GM18519 (cell line): ENCODE measurements at regions not wholly inside any gene's neighbourhood (a gene's known extent, or its start where the extent isn't known, plus 50 kb on each side); places are given as distances from the start of the nearest gene placed in this dataset.
A peak's percentile ranks its signal among the peaks of the same experiment; 100 is the strongest.
"Not testable (repeated sequence)": the region's sequence is repeated elsewhere in the genome, so short reads cannot be mapped to it uniquely, and the experiment has no call there.

Experiments
- ATAC-seq: cut with Tn5 transposase; IDR thresholded peaks from one replicate; pipeline ENCODE4 v1.9.1; 2021; ENCODE audit warnings: mild to moderate bottlenecking, moderate library complexity; ENCODE audit not compliant: unreplicated experiment, low FRiP score

- ATAC-seq: no peak
Observed at GRCh38 chr7:36055207-36055606, 97.8 kb upstream of the EEPD1 start.

GRCh38 chr7:36057323-36057722 is 95.7 kb upstream of the EEPD1 start:
- ATAC-seq: no peak

DNA sequence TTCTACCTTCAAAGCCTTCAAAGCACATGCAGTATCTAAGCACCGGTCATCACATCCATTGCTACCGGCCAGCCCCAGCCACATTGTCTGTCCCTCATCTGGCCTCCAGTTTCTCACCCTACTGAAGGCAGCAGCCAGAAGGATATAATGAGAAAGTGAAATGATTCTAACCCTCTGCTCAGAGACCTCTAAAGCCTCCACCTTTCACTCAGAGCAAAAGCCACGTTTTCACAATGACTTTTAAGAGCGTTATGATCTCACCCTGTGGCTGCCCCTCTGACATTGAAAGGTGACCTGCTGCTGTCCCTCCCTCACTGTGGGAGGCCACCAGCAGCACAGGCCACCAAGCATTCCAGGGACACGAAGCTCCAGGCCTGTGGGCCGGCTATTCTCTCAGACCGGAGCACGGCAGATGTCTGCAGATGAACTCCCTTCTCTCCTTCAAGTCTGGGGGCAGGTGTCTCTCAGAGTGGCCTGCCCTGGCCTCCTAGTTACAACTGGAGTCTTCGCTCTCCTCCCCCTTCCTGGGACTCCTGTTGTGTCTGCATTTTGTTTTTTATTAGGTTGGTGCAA is 94.9 kb upstream of the EEPD1 start:
- peak; percentile 44 for ATAC-seq

DNA sequence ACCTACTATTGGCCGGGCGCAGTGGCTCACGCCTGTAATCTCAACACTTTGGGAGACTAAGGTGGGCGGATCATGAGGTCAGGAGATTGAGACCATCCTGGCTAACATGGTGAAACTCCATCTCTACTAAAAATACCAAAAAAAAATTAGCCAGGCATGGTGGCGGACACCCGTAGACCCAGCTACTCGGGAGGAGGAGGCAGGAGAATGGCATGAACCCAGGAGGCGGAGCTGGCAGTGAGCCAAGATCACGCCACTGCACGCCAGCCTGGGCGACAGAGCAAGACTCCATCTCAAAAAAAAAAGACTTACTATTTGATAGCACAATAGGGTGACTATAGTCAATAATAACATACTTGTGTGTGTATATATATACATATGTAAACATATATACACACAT is 92.7 kb upstream of the EEPD1 start:
- ATAC-seq: not testable (repeated sequence)

GRCh38 chr7:36062154-36062815 is 90.8 kb upstream of the EEPD1 start:
- no peak for ATAC-seq

DNA sequence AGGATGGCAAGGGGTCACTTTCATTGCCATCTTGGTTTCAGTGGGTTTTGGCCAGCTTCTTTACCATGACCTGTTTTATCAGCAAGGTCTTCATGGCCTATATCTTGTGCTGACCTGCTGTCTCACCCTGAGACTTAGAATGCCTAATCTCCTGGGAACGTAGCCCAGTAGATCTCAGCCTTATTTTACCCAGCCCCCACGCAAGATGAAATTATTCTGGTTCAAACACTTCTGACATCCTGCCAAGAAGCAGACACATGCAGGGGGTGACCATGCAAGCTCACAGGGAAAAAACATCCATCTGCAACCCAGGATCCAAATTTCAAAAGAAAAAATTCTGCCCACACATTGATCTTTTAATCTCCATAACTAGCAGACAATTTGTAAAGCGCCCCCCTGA is 88.4 kb upstream of the EEPD1 start:
- no peak for ATAC-seq

DNA sequence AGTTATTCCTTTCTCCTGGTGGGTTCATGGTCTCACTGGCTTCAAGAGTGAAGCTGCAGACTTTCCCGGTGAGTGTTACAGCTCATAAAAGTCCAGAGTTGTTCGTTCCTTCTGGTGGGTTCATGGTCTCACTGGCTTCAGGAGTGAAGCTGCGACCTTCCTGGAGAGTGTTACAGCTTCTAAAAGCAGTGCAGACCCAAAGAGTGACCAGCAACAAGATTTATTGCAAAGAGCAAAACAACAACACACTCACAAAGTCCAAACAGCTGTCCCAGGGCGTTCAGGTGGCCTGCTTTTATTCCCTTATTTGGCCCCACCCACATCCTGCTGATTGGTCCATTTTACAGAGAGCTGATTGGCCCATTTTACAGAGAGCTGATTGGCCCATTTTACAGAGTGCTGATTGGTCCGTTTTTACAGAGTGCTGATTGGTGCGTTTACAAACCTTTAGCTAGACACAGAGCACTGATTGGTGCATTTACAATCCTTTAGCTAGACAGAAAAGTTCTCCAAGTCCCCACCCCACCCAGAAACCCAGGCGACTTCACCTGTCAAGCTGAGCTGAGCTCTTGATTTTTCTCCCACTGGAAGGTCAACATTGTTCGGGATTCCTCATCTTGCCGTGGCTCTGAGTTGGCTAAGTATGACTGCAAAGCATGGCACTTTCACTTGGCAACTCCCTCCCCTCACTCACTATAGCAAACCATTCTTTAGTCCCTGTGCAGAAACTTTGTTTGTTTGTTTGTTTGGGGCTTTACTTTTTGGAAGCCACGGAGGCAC is 87.3 kb upstream of the EEPD1 start:
- ATAC-seq: not testable (repeated sequence)

DNA sequence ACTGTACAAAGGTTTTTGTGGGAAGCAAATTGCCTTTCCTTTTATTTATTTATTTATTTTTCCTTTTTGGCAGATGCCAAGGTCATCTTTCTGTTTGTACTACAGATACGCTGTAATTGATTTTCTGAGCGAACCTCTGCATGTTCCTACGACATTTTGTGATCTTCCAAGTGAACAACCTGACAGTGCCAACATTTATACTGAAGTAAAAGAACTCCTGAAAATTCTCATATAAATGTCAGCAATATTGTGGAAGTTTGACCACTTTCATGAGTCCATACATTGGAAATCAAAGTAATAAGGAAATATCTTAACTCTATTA is 86.8 kb upstream of the EEPD1 start:
- ATAC-seq: no peak

GRCh38 chr7:36070230-36070629 is 82.8 kb upstream of the EEPD1 start:
- ATAC-seq: no peak

DNA sequence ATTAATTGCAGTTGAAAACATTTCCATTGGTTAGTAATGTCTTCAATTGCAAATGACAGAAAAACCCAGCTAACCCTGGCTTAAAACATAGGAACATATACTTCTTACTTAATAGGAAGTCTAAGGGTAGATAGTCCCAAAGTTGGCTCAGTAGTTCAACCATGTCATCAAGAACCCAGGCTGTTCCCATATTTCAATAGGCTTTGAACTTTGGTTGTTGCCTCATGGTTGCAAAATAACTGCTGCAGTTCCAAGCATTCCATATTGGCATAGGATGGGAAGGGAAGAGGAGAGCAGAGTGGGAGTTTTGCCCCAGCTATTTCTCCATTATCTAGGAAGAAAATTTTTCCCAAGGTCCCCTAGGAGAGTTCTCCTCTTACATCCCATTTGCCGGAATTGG is 81.4 kb upstream of the EEPD1 start:
- ATAC-seq: no peak

DNA sequence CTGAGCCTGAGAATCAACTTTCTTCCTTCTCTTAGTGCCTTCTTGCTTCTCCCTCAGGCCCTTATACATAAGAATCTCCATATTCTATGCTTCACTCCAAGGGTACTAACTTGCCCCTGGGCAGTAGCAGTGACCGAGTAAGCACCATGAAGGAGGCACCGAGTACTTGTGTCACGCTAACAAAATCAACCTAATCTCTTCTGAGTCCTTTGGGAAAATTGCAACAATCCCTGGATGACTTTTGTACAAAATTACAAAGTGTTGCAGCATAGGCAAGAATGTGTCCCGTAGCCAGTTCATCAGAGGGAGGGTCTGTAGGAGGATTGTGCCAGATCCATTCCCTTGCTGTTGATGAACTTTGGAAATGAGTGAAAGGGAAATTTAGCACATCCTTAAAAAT is 80.4 kb upstream of the EEPD1 start:
- ATAC-seq: no peak

GRCh38 chr7:36075561-36075960 is 77.5 kb upstream of the EEPD1 start:
- ATAC-seq: no peak

DNA sequence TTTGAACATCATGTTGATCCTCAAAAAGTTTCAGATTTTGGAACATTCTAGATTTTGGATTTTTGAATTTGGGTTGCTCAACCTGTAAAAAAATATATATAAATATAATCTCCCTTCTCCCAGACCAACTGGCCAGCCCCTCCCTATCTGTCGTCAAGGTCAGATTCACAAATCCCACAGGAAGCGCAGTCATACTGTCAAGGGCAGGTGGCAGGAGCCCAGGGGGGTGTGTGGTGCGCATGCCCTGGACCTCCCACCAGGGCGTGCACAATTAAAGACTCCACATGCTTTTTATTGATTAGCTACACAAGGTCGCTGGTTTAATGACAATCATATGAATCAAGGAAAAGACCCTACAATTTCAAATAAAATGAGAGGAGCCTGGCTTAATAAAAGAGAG is 77.0 kb upstream of the EEPD1 start:
- ATAC-seq: no peak

GRCh38 chr7:36078816-36079360 is 74.2 kb upstream of the EEPD1 start:
- no peak for ATAC-seq

DNA sequence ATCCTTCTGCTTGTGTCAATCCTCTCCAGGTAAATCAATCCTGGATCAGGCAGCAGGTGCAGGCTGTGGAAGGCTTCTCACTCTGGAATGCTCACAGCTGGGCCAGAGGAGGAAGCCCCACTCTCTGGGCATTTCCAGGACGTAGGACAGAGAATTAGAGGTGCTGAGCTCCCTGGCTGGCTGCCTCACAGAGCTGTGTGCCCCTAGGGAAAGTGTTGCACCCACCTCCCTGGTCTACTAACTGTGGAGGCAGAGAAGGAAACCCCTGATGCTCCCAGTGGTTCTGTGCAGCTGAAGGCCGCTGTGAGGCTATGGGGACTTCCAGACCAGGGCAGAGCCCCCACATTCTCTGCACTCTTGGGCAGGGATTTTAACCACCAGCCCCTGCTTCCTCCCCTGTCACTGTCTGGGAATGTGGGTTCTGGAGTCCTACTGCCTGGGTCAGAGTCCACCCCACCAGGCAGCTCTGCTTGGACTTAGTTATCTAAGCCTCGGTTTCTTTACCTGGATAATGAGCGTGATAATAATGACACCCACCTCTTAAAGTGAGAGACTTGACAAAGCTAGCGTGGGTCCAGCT is 73.5 kb upstream of the EEPD1 start:
- ATAC-seq: no peak

DNA sequence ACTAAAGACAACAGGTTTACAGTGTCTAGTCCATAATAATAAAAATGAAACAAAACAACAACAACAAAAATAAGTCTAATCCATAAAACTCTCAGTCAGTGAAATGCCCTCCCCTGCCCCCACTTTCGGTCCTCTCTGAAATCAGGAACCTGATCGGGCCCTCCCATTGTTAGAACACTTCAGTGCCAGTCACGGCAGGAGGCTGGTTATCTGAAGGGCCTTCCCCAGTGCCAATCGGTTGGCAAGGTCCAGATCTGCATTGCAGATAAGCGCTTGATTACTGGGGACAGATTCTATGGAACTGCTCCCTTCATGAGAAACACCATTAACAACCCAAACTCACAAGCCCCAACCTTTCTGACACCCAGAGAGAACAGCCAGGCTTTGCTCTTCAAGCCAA is 72.2 kb upstream of the EEPD1 start:
- no peak for ATAC-seq

- no peak for ATAC-seq
Observed at GRCh38 chr7:36082216-36082615, 70.8 kb upstream of the EEPD1 start.

- ATAC-seq: no peak
Observed at GRCh38 chr7:36082910-36083309, 70.1 kb upstream of the EEPD1 start.

DNA sequence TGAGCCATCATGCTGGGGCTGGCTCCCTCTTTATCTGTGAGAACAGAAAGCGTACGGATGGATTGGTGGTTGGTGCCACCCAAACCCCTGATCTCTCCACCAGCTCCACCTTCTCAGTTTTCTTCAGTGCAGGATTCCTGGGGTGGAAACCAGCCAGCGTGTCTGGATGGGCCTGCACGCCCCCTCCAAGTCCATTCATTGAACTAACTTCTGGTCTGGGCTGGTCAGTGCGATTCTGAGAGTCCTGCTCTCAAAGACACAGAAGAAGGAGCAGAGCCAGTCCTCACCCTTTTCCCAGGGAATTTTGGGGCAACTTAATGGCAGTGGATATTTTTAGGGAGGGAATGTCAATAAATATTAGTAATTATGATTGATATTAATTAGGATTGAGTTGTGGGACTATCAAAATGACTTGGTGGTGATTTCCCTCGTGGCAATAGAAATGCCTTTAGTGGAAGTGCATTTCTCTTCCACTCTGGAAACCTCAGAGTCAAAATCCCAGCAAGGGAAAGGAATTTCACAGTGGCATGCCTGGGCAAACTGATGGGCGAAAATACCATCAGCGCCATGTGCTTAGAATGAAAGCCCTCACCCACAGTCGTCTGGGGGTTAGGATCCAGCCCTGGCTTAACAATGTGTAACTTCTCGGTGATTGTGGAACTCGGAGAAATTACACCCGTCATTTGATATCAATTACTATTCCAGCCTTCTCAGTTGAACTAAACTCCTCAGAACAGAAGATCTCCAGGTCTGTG is 69.3 kb upstream of the EEPD1 start:
- ATAC-seq: no peak

- no peak for ATAC-seq
Observed at GRCh38 chr7:36084485-36085091, 68.5 kb upstream of the EEPD1 start.
